ENCODE measurements at regions not wholly inside any gene's neighbourhood (a gene's known extent, or its start where the extent isn't known, plus 50 kb on each side); places are given as distances from the start of the nearest gene placed in this dataset.

GRCh38 chr10:44704616-44705015 is 206.5 kb upstream of the TMEM72 start:
- no peak for DNase-seq (ENCODE audit: low read depth in 2 of 2)
- no peaks in the 10 kb centered on the region for H3K79me2 ChIP-seq (ENCODE audit: control insufficient read depth, insufficient read depth, low read length)
- no peak overlapping the region for H2AFZ ChIP-seq (ENCODE audit: low read length)
- no peaks in the 10 kb centered on the region for H4K20me1 ChIP-seq (ENCODE audit: control insufficient read depth, extremely low read depth, insufficient read depth, low read length)
- H3K4me3 ChIP-seq (replicated peaks in 1 of 4; ENCODE audit: control extremely low read depth in 1 of 4, insufficient read depth in 1 of 4, low read depth in 3 of 4, low read length in 4 of 4): no peak overlapping the region
- peaks cover 6% of the 10 kb centered on the region for H3K4me1 ChIP-seq (ENCODE audit: control insufficient read depth, extremely low read depth, insufficient read depth, low read length)
- no peak for TF ChIP-seq EZH2 (IDR thresholded peaks at IDR 0.05; ENCODE audit: low read length, missing control alignments)
- TF ChIP-seq, protein P1, sequence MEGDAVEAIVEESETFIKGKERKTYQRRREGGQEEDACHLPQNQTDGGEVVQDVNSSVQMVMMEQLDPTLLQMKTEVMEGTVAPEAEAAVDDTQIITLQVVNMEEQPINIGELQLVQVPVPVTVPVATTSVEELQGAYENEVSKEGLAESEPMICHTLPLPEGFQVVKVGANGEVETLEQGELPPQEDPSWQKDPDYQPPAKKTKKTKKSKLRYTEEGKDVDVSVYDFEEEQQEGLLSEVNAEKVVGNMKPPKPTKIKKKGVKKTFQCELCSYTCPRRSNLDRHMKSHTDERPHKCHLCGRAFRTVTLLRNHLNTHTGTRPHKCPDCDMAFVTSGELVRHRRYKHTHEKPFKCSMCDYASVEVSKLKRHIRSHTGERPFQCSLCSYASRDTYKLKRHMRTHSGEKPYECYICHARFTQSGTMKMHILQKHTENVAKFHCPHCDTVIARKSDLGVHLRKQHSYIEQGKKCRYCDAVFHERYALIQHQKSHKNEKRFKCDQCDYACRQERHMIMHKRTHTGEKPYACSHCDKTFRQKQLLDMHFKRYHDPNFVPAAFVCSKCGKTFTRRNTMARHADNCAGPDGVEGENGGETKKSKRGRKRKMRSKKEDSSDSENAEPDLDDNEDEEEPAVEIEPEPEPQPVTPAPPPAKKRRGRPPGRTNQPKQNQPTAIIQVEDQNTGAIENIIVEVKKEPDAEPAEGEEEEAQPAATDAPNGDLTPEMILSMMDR (conservative IDR thresholded peaks at IDR 0.05 in 1 of 2, IDR thresholded peaks at IDR 0.05 in 1 of 2; ENCODE audit: low read depth in 1 of 2, low read length in 2 of 2): no peak
- H3K27me3 ChIP-seq (ENCODE audit: control insufficient read depth, insufficient read depth, low read length): no peaks in the 10 kb centered on the region
- no peak overlapping the region for H3K27ac ChIP-seq (ENCODE audit: insufficient read depth, low read length)
- H3K4me2 ChIP-seq (ENCODE audit: extremely low read depth, insufficient read depth, low read length): no peak overlapping the region
- H3K9me3 ChIP-seq (ENCODE audit: control insufficient read depth, insufficient read depth, low read depth, low read length): no peaks in the 10 kb centered on the region
- no peaks in the 10 kb centered on the region for H3K36me3 ChIP-seq (ENCODE audit: control insufficient read depth, insufficient read depth, low read length)
- H3K9ac ChIP-seq (ENCODE audit: insufficient read depth, low read length): no peak overlapping the region

DNA sequence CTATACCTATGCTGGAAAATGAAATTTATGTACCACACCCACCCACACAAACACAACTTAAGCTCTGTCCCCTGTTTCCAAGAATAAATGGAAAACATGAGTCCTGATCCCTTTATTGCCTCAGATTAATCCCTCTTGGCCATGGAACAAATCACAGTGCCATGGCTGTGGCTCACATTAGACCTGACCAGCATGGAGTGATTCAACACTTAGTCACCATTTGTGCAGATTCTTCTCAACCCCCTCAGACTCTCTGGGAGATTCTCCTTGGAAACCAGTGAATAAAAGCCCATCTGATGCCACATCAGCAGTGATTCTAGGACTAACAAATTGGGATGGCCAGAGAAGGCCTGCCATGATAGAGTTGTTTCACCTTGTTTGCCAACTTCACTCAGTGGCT is 204.4 kb upstream of the TMEM72 start:
- Histone ChIP-seq H3K27ac (ENCODE audit: insufficient read depth, low read length) (peak overlapping the region; percentile 49), H3K79me2 (ENCODE audit: control insufficient read depth, insufficient read depth, low read length) (no peaks in the 10 kb centered on the region), H3K36me3 (ENCODE audit: control insufficient read depth, insufficient read depth, low read length) (no peaks in the 10 kb centered on the region), H3K27me3 (ENCODE audit: control insufficient read depth, insufficient read depth, low read length) (no peaks in the 10 kb centered on the region), H3K4me3 (replicated peaks in 1 of 4; ENCODE audit: control extremely low read depth in 1 of 4, insufficient read depth in 1 of 4, low read depth in 3 of 4, low read length in 4 of 4) (no peak overlapping the region), H3K9me3 (ENCODE audit: control insufficient read depth, insufficient read depth, low read depth, low read length) (no peaks in the 10 kb centered on the region), H3K4me1 (ENCODE audit: control insufficient read depth, extremely low read depth, insufficient read depth, low read length) (peaks cover 6% of the 10 kb centered on the region), H3K4me2 (ENCODE audit: extremely low read depth, insufficient read depth, low read length) (peak overlapping the region; percentile 8), H3K9ac (ENCODE audit: insufficient read depth, low read length) (no peak overlapping the region), H4K20me1 (ENCODE audit: control insufficient read depth, extremely low read depth, insufficient read depth, low read length) (no peaks in the 10 kb centered on the region), H2AFZ (ENCODE audit: low read length) (no peak overlapping the region)
- DNase-seq (ENCODE audit: low read depth in 2 of 2): peak; percentile 83 to 99
- TF ChIP-seq, protein P1 (conservative IDR thresholded peaks at IDR 0.05 in 1 of 2, IDR thresholded peaks at IDR 0.05 in 1 of 2; ENCODE audit: low read depth in 1 of 2, low read length in 2 of 2): no peak
- no peak for TF ChIP-seq EZH2 (IDR thresholded peaks at IDR 0.05; ENCODE audit: low read length, missing control alignments)

- TF ChIP-seq, protein P1 (conservative IDR thresholded peaks at IDR 0.05 in 1 of 2, IDR thresholded peaks at IDR 0.05 in 1 of 2; ENCODE audit: low read depth in 1 of 2, low read length in 2 of 2): no peak
- TF ChIP-seq EZH2 (IDR thresholded peaks at IDR 0.05; ENCODE audit: low read length, missing control alignments): no peak
- H2AFZ ChIP-seq (ENCODE audit: low read length): no peak overlapping the region
- DNase-seq (ENCODE audit: low read depth in 2 of 2): no peak
These were observed 197.8 kb upstream of the TMEM72 start for GRCh38 chr10:44713307-44713706.

More at GRCh38 chr10:44713307-44713706, 197.8 kb upstream of the TMEM72 start:
- H3K27ac ChIP-seq (ENCODE audit: insufficient read depth, low read length): no peak overlapping the region
- H3K79me2 ChIP-seq (ENCODE audit: control insufficient read depth, insufficient read depth, low read length): no peaks in the 10 kb centered on the region
- no peaks in the 10 kb centered on the region for H3K4me1 ChIP-seq (ENCODE audit: control insufficient read depth, extremely low read depth, insufficient read depth, low read length)
- H3K9me3 ChIP-seq (ENCODE audit: control insufficient read depth, insufficient read depth, low read depth, low read length): no peaks in the 10 kb centered on the region
- H3K4me3 ChIP-seq (replicated peaks in 1 of 4; ENCODE audit: control extremely low read depth in 1 of 4, insufficient read depth in 1 of 4, low read depth in 3 of 4, low read length in 4 of 4): no peak overlapping the region
- H3K4me2 ChIP-seq (ENCODE audit: extremely low read depth, insufficient read depth, low read length): no peak overlapping the region
- no peaks in the 10 kb centered on the region for H3K27me3 ChIP-seq (ENCODE audit: control insufficient read depth, insufficient read depth, low read length)
- no peak overlapping the region for H3K9ac ChIP-seq (ENCODE audit: insufficient read depth, low read length)
- H4K20me1 ChIP-seq (ENCODE audit: control insufficient read depth, extremely low read depth, insufficient read depth, low read length): no peaks in the 10 kb centered on the region
- H3K36me3 ChIP-seq (ENCODE audit: control insufficient read depth, insufficient read depth, low read length): no peaks in the 10 kb centered on the region
